ENCODE measurements at regions not wholly inside any gene's neighbourhood (a gene's known extent, or its start where the extent isn't known, plus 50 kb on each side); places are given as distances from the start of the nearest gene placed in this dataset.

- DNase-seq (ENCODE audit: low read depth) = no peak
- TF ChIP-seq CTCF (IDR thresholded peaks at IDR 0.05; ENCODE audit: insufficient read depth, low read length, poor library complexity, severe bottlenecking) = no peak
- Histone ChIP-seq H3K27me3 (ENCODE audit: control insufficient read depth, insufficient read depth, low read length) (no peaks in the 10 kb centered on the region), H3K36me3 (ENCODE audit: control insufficient read depth, insufficient read depth, low read length) (no peaks in the 10 kb centered on the region), H3K4me3 (ENCODE audit: low read depth, low read length) (no peak overlapping the region)
Measured at GRCh38 chr6:88367248-88367647, 201.1 kb upstream of the CNR1 start.

- no peak for TF ChIP-seq CTCF (IDR thresholded peaks at IDR 0.05; ENCODE audit: insufficient read depth, low read length, poor library complexity, severe bottlenecking)
- no peak for DNase-seq (ENCODE audit: low read depth)
- H3K4me3 ChIP-seq (ENCODE audit: low read depth, low read length) = no peak overlapping the region
- H3K36me3 ChIP-seq (ENCODE audit: control insufficient read depth, insufficient read depth, low read length) = no peaks in the 10 kb centered on the region
- H3K27me3 ChIP-seq (ENCODE audit: control insufficient read depth, insufficient read depth, low read length) = no peaks in the 10 kb centered on the region
Measured at GRCh38 chr6:88366672-88367071, 200.5 kb upstream of the CNR1 start.

- no peak overlapping the region for H3K4me3 ChIP-seq (ENCODE audit: low read depth, low read length)
- TF ChIP-seq CTCF (IDR thresholded peaks at IDR 0.05; ENCODE audit: insufficient read depth, low read length, poor library complexity, severe bottlenecking) = no peak
- DNase-seq (ENCODE audit: low read depth) = no peak
- H3K36me3 ChIP-seq (ENCODE audit: control insufficient read depth, insufficient read depth, low read length) = no peaks in the 10 kb centered on the region
- no peaks in the 10 kb centered on the region for H3K27me3 ChIP-seq (ENCODE audit: control insufficient read depth, insufficient read depth, low read length)
Measured at GRCh38 chr6:88365656-88366055, 199.5 kb upstream of the CNR1 start.

GRCh38 chr6:88365230-88365629 is 199.1 kb upstream of the CNR1 start:
- no peak for DNase-seq (ENCODE audit: low read depth)
- Histone ChIP-seq H3K4me3 (ENCODE audit: low read depth, low read length) (no peak overlapping the region), H3K36me3 (ENCODE audit: control insufficient read depth, insufficient read depth, low read length) (no peaks in the 10 kb centered on the region), H3K27me3 (ENCODE audit: control insufficient read depth, insufficient read depth, low read length) (no peaks in the 10 kb centered on the region)
- TF ChIP-seq CTCF (IDR thresholded peaks at IDR 0.05; ENCODE audit: insufficient read depth, low read length, poor library complexity, severe bottlenecking) = no peak

GRCh38 chr6:88361754-88362153 is 195.6 kb upstream of the CNR1 start:
- no peaks in the 10 kb centered on the region for H3K36me3 ChIP-seq (ENCODE audit: control insufficient read depth, insufficient read depth, low read length)
- DNase-seq (ENCODE audit: low read depth) = no peak
- TF ChIP-seq CTCF (IDR thresholded peaks at IDR 0.05; ENCODE audit: insufficient read depth, low read length, poor library complexity, severe bottlenecking) = no peak

GRCh38 chr6:88361298-88361697 is 195.2 kb upstream of the CNR1 start:
- no peaks in the 10 kb centered on the region for H3K27me3 ChIP-seq (ENCODE audit: control insufficient read depth, insufficient read depth, low read length)
- no peak for DNase-seq (ENCODE audit: low read depth)
- no peak overlapping the region for H3K4me3 ChIP-seq (ENCODE audit: low read depth, low read length)
- no peaks in the 10 kb centered on the region for H3K36me3 ChIP-seq (ENCODE audit: control insufficient read depth, insufficient read depth, low read length)
- TF ChIP-seq CTCF (IDR thresholded peaks at IDR 0.05; ENCODE audit: insufficient read depth, low read length, poor library complexity, severe bottlenecking) = no peak

More at GRCh38 chr6:88361754-88362153, 195.6 kb upstream of the CNR1 start:
- H3K4me3 ChIP-seq (ENCODE audit: low read depth, low read length) = no peak overlapping the region
- H3K27me3 ChIP-seq (ENCODE audit: control insufficient read depth, insufficient read depth, low read length) = no peaks in the 10 kb centered on the region

All from kidney epithelial cell (primary cell).